NCI-H1105 treated with DMSO at 0.1 percent for 48 hours (cell line): ENCODE measurements at regions not wholly inside any gene's neighbourhood (a gene's known extent, or its start where the extent isn't known, plus 50 kb on each side); places are given as distances from the start of the nearest gene placed in this dataset.

ENCODE experiments used
- DNase-seq: peaks from one replicate; lab custom pipeline; 2025; lab: John Stamatoyannopoulos, UW

DNA sequence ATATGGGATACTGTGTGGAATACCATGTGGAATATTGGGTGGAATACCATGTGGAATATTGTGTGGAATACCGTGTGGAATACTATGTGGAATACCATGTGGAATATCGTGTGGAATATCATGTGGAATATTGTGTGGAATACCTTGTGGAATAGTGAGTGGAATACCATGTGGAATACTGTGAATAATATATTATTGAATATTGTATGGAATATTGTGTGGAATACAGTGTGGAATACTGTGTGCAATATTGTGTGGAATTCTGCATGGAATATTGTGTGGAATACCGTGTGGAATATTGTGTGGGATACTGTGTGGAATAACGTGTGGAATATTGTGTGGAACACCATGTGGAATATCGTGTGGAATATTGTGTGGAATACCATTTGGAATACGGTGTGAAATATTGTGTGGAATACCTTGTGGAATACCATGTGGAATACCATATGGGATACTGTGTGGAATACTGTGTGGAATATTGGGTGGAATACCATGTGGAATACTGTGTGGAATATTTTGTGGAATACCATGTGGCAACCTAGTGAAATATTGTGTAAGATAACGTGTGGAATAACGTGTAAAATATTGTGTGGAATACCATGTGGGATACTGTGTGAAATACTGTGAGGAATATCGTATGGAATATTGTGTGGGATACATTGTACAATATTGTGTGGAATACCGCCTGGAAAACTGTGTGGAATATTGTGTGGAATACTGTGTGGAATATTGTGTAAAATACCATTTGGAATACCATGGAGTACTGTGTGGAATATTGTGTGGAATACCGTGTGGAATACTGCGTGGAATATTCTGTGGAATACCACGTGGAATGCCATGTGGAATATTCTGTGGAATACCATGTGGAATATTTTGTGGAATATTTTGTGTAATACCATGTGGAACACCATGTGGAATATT lies 133.9 kb upstream of the CHST15 start:
- no peak for DNase-seq

DNA sequence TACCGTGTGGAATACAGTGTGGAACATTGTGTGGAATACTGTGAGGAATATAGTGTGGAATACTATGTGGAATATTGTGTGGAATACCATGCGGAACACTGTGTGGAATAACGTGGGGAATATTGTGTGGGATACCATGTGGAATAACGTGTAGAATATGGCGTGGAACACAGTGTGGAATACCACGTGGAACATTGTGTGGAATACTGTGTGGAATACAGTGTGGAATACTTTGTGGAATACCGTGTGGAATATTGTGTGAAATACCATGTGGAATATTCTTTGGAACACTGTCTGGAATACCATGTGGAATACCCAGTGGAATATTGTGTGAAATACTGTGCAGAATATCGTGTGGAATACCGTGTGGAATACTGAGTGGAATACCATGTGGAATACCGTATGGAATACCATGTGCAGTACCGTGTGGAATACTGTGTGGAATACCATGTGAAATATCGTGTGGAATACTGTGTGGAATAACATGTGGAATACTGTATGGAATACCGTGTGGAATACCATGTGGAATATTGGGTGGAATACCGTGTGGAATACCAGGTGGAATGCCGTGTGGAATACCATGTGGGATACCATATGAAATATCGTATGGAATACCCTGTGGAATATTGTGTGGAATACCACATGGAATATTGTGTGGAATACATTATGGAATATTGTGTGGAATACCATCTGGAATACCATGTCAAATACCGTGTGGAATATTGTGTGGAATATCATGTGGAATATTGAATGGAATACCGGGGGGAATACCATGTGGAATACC lies 133.1 kb upstream of the CHST15 start:
- no peak for DNase-seq

DNA sequence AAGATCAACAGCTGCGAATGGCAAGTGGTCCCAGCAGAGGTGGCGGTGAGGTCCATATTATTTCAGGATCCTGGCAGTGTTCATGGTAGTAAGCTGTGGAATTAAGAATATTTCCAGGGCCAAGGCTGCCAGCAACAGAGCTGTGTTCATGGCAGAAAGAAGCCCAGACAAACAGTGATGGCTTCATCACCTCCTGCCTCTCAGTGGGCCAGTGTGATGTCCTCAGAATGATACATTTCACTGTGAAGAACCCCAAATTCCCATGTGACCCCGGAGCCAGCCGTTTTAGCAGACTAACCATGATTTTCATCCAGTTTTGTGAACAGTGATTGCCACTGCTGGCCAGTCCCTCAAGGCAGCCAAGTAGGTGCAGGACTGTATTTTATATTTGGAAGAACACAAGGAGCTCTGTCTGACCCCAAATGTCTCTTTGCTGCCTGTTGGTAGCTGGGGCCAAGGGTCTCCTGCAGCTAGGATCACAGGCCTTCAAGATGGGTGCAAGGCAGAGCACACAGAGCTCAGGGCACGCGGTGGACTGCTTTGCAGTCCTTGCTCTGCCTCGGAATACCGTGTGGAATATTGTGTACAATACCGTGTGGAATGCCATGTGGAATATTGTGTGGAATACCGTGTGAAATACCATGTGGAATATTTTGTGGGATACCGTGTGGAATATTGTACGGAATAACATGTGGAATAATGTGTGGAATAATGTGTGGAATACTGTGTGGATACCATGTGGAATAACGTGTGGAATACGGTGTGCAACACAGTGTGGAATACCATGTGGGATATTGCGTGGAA lies 132.3 kb upstream of the CHST15 start:
- DNase-seq = no peak

DNA sequence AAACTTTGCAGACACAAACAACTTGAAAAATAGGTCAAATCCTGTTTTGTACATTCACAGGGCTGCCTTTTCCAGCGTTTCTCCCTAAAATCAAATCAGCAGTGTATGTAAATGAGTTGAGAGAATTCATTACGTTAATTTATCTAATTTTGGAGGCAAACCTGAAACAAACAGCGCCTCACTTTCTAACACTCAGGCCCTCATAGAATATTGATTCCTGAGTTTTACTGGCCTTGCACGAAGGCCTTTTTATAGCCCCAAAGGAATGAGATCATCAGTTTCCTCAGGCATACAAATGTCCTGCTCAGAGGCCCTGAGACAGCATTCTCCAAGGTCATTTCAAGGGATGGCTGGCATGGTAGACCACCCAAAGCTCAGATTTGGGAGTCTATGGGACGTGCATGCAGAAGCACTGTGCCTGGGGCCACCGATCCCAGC lies 131.7 kb upstream of the CHST15 start:
- DNase-seq = no peak

DNA sequence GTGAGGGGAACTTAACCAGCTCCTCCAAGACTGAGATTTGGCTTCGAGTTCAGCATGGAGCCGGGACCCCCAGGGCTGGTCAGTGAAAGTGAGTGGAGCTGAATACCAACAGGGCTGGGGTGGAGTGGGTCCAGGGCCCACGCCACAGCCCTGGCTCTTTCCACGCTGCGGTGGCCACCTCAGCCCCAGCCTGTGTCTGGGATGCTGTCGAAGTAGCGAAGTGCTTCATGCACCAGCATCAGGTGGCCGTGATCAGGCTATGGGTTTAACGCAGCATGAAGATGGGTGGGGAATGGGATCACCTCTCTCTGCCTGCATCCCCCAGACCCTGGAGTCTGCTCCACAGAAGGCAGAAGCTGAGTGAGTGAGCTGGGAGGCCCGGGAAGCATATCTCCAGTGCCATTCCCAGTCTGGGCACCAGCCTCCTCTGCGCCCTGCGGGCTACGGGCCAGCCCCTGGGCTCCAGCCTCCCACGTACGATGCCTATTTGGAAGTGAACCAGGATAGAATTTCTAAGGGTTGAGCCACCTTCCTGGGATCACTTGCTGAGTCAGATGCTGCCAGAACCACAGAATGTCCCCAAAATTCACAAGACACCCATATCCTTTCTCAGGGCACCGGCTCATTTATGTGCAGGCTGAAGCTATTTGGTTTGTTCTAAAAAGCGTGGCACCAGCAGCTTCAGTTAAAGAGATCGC lies 131.1 kb upstream of the CHST15 start:
- no peak for DNase-seq

DNA sequence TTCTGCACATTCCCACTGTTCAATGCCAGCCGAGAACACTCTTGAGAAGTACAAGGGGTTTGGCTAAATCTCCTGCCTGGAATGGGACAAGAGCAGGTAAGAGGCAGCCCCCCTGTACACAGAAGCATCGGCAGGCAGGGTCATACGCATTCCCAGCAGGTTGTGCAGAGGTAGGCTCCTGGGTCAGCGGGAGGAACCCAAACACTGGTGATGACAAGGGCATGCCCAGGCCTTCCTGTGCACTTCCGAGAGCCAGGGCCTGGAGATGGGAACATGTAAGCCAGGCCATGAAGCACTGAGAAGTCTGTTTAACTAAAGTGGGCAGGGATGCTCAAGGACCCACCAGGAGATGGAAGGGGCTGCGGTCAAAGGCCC lies 130.3 kb upstream of the CHST15 start:
- DNase-seq = no peak

DNA sequence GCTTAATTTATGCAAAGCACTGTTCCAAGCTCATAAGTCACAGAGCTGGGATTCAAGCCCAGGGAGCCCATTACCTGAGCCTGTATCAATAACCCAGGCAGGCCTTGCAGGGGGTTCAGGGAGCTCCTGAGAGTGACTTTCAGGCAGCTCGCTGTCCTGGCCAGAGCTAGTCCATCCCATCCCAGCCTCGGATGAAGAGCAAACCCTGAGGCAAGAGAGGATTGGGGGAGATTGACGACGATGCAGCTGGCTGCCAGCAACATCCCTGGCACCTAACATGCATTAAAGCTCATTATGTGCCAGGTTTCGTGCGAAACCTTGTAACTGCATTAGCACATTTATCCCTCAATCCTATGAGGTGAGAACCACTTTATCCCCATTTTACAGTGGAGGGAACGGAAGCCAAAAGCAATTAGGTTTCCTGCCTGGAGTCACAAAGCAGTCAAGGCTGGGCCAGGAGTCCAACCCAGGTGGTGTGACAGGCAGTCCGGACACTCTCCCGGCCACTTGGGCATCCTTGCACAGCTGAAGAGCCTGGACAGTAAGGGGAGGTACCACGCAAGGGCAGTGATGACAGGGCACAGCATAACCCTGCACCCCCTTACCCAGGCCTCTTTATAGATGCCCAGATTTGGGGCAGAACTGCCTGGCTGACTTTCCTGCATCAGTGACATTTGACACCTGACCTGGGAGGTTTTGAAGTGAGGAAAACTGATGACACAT lies 129.8 kb upstream of the CHST15 start:
- DNase-seq = no peak

DNA sequence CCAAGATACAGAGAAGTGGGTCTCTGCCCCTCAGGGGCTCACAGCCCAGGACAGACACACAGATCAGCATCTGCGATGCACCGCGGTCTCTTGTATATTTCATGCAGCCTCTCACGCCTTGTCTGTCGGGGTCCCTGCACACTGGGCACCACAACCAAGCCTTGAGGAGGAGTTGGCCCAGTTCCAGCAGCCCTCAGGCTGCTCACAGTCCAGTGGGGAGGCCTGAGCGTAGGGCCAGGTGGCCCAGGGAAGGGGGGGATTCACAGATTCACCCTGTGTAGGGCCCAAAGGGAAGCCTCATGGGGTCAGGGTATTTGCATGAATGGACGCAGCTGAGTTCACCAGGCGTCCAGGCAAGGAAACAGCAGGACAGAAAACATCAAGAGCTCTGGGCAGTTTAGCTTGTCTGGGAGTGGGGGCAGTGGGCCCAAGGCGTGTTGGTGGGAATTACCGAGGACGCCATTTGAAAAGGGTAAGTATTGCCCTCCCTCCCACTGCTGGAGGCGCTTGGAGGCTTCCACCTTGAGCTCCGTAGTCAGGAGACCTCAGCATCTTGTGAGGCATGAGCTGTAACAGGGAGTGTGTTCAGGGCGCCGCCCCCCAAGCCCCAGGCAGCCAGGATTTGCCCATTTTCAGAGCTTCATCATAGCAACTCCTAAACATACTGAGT lies 129.1 kb upstream of the CHST15 start:
- DNase-seq = no peak

DNA sequence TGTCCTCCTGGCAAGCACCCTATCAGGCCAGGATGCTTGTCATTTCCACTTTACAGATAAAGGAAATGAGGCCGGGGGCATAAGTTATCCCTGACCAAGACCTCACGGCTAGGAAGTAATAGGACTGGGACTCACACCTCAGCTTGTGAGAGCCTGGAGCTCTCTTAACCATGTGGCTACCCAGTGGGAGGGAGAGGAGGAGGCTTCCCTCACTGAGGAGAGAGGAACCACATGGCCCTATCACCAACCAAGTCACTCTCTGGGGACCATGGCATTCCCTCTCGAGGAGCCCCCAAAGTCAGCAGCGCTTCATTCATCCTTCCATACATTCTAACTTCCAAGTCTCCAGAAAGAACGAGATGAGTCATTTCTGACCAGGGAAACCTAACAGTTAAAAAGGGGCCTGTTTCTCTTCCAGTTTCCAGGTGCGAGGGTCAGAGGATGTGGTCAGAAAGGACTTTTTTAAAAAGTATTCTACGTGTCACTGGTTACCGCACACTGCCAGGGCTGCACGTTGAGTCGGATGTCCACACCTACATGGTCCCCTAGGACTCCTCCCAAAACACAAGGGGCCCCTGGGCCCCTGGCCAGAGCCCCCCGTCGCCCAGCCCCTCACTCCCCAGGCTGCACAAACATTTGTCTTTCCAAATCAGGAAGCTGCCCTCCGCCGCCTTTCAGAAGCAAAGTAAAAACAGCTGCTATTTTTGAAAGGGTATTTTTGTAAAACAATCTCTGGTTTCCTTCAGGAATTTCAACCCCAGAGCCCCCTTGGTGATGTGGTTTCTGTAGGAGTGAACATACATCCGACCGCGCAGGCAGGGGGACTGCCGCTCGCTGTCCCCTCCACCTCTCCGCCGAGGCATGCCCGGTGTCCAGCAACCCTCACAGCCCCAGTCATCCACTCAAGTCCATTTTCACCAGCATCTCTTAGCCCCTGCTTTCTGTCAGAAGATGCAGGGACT lies 128.2 kb upstream of the CHST15 start:
- DNase-seq = no peak

DNA sequence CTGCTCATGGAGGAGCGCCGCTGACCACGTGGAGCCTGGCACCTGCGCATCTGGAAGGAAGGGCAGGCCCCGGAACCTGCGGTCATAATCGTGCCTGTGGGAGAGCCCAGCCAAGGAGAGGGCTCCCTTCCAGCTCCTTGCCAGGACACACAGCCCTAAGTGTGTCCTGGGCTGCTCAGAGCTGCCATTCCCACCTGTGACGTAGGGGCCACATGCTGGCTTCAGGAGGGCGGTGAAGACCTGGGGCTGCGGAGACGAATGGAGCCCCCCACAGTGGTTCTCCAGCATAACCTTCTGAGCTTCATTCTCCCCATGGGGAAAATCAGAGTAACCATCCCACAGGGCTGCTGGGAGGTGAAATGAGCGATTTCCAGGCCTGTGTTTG lies 127.6 kb upstream of the CHST15 start:
- no peak for DNase-seq

DNA sequence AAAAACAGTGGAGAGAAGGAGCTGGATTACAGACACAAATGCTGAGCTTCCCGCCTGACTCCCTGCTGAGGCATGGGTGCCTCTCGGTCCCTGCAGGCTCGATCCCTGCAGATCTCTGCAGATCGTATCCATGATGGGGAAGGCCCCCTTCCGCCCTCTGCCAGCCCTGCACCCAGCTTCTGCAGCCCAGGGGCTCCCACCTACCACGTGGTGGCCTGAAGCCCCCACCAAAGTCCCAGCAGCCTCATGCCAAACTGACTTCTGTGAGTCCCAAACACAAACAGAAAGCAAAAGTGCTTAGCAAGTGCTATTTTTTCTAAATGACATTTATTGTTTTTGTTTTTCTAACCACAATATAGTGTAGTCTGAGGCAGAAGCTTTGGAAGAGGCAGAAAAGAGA lies 127.1 kb upstream of the CHST15 start:
- DNase-seq = no peak

DNA sequence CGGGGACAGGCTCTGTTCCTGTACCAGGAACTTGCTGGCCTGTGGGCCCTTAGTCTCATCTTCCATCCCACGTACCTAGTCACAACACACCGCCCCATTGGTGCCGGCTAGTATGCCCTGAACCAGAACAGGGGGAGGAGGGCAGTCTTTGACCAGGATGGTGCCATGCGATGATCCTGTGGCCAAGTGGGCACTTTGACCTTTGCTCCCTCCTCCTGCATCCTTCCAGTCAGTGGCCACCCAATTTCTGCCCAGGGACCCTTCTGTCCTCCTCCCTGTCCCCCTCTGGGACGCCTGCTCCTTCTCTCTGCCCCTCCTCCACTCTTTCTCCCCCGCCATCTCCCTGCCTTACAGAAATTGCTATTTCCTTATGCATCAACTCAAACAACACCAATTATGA lies 126.3 kb upstream of the CHST15 start:
- DNase-seq = no peak

DNA sequence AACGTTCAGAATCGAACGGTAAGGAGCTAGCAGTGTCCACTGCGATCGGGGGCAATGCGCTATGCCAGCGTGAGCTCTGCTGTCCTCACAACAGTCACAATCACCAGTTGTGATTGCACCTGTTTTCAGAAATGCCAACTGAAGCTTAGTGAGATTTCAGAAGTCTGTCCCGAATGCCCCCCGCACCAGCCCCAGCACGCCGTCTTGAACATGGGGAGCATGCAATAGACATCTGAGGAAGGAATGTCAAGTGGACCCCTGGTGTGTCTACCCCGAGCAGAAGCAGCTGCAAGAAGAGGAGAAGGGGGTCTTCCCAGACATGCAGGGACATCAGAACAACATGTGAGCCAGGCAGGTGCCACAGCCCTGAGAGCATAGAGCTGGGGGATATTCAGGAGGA lies 125.7 kb upstream of the CHST15 start:
- DNase-seq = no peak

DNA sequence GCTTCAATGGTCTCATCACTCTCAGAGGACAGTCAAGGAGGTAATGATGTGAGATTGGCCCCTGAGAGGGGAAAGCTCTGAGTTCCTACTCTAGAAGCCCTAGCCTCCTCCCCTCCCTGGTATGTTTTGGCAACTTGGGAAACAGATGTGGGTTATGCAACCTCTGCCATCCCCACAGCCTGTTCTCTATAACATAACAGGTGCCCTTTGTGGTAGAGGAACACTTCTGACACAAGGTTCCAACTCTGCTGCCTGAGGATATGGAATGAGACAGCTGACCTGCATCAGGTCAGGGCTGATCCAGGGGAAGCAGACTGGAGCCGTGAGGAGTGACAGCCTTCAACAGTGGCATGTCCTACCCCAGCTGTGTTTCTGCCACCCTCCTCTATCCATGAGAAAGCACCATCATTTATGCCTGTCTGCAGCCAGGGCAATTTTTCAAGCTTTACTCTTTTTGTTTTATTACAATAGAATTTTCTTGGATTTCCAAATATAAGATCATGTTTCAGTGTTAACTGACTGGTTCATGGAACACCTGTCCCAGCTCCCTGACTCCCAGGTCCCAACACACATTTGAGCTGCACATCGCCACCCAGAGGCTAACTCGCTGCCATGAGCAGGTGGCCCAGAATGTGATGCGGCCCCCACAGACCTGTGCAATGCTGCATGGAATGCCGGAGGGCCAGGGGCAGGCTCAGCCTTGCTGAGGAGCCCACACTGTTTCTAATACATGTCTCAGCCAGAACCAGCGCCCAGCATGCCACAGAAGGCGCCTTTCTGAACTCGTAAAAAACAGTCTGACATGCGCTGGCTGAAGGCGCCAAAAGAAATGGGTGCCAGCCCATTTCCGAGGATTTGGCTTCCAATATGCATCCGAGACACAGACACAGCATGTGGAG lies 124.8 kb upstream of the CHST15 start:
- no peak for DNase-seq

DNA sequence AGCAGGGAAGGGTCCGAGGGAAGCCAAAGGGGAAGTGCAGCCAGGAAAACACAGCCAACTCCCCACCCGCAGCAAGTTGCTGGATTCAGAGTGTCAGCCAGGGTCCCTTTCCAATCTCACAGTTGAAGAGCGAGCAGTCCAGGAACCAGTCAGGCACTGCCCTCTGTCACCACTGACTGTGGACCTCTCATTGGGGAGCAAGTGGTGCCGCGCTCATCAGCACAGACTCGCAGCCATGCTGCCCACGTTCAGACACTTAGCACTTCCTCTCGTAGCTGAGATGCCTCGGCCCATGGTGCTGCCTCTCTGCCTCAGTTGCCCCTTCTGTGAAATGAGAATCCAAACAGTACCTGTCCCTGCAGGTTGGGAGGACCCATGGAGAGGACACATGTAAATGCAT lies 123.6 kb upstream of the CHST15 start:
- DNase-seq = no peak

DNA sequence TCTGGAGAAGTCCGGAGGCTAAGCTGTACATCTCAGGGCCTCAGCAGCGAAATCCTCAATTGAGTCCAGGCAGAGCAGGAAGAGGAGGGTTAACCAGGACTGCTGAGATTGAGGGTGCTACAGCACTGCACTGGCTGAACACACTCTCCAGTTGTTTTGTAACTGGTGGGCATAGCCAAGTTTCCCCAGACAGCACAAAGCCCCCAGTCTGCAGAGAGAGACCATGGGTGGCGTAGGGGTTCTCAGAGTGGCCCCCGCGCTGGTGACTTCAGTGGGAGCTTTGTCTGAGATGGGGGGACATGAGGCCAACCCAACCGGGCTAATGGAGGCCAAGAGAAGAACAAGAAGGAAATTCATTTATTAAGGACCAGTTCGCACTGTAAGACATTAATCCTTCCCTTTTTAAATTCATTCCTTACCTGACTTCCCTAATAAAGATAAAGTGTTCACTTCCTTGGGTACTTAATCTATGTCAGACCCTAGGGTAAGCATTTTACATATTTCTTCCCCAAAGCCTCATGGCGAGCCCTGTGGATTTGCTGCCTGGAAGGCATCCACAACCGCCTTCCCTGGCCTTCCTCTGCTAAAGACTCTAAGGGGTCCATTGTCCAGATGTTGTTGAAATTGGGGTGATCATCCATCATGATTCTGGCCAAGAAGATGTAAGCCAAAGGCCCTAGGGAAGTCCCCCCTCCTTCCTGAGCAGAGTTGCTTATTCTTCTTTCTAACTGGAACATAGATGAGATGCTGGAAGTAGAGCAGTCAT lies 121.4 kb upstream of the CHST15 start:
- DNase-seq = no peak

DNA sequence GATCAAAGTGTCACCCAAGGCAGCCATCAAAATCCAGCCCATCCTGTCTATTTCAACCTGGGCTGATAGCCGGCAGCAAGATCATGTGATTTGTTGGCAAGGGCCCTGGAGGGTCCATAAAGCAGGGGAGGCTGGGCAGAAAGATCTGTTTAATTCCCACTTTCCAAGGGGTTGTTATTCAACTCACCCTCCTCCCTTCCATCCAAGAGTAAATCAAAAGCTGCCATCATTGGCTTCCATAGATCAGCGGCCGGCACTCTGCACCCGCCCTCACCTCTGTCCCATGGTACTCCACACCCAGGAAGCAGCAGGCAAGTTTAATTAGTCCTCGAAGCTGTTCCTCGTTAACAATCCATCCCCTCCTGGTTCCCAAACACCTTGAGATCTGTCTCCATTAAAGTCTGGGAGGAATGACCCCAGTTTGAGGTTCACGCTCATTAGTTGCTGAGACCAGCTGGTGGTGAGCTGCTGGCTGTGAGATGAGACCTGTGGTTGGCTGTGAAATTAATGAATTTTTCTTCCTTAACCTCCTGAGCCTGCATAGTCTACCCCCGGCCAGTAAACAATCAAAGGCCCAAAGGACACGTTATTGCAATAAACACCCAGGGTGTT lies 120.6 kb upstream of the CHST15 start:
- no peak for DNase-seq
